OCI-LY1 (cell line): ENCODE measurements at regions not wholly inside any gene's neighbourhood (a gene's known extent, or its start where the extent isn't known, plus 50 kb on each side); places are given as distances from the start of the nearest gene placed in this dataset.

Experiments used
- EZH2 ChIP-seq: fragments of 200-600 bp; sonication (generic), shearing (Covaris generic); IDR thresholded peaks from 2 replicates; pipeline ENCODE4 v1.8.0; 2017; ENCODE audit warnings: borderline replicate concordance, mixed run types, mild to moderate bottlenecking, antibody characterized with exemption, low read length, moderate library complexity, mixed read lengths
- TF ChIP-seq, protein P1 (sequence below): fragments of 200-600 bp; sonication (generic), shearing (Covaris generic); IDR thresholded peaks from 2 replicates; pipeline ENCODE4 v1.5.1; 2017; ENCODE audit warnings: mild to moderate bottlenecking, antibody characterized with exemption, low read length, moderate library complexity, mixed read lengths

DNA sequence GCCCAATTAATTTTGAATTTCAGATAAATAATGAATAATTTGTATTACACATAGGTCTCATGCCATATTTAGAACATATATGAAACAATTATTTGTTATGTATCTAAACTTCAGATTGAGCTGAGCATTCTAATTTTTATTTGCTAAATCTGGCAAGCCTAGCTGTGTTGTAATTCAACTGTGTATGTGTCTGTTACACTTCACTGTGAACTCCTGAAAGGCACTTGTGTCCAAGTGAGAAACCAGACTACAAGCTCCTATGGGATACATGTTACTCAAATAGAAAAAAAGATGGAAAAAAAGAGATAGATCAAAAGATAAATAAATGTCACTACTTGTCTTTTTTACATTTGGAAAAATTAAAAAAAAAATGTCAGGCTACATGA lies 56.5 kb upstream of the ANKRD55 start:
- TF ChIP-seq, protein P1, sequence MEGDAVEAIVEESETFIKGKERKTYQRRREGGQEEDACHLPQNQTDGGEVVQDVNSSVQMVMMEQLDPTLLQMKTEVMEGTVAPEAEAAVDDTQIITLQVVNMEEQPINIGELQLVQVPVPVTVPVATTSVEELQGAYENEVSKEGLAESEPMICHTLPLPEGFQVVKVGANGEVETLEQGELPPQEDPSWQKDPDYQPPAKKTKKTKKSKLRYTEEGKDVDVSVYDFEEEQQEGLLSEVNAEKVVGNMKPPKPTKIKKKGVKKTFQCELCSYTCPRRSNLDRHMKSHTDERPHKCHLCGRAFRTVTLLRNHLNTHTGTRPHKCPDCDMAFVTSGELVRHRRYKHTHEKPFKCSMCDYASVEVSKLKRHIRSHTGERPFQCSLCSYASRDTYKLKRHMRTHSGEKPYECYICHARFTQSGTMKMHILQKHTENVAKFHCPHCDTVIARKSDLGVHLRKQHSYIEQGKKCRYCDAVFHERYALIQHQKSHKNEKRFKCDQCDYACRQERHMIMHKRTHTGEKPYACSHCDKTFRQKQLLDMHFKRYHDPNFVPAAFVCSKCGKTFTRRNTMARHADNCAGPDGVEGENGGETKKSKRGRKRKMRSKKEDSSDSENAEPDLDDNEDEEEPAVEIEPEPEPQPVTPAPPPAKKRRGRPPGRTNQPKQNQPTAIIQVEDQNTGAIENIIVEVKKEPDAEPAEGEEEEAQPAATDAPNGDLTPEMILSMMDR = no peak
- no peak for TF ChIP-seq EZH2
